H9 (cell line): ENCODE measurements at regions not wholly inside any gene's neighbourhood (a gene's known extent, or its start where the extent isn't known, plus 50 kb on each side); places are given as distances from the start of the nearest gene placed in this dataset.

Experiments used
- DNase-seq: peaks from one replicate; pipeline ENCODE4 v3.0.0-alpha.2; 2017
- H2AFZ ChIP-seq: one replicate; pipeline ENCODE4 v1.6.1; 2013; ENCODE audit warnings: mild to moderate bottlenecking, low read length, control low read depth, moderate library complexity
- H2AK5ac ChIP-seq: 2 replicates; pipeline ENCODE4 v1.6.1; 2013; ENCODE audit warnings: low read length, control low read depth, mixed read lengths; ENCODE audit not compliant: insufficient read length
- H2BK120ac ChIP-seq: one replicate; pipeline ENCODE4 v1.6.1; 2013; ENCODE audit warnings: low read depth, mild to moderate bottlenecking, low read length, control low read depth, inconsistent platforms; ENCODE audit not compliant: poor library complexity, severe bottlenecking
- H2BK12ac ChIP-seq: 2 replicates; pipeline ENCODE4 v1.6.1; 2013; ENCODE audit warnings: low read length, control low read depth, mixed read lengths, low read depth; ENCODE audit not compliant: insufficient read length
- H2BK15ac ChIP-seq: 2 replicates; pipeline ENCODE4 v1.6.1; 2013; ENCODE audit warnings: low read depth, low read length, control low read depth
- H2BK20ac ChIP-seq: one replicate; pipeline ENCODE4 v1.6.1; 2013; ENCODE audit warnings: low read depth, mild to moderate bottlenecking, low read length, control low read depth, inconsistent platforms; ENCODE audit not compliant: poor library complexity, severe bottlenecking
- H2BK5ac ChIP-seq: 2 replicates; pipeline ENCODE4 v1.6.1; 2013; ENCODE audit warnings: low read length, control low read depth, mixed read lengths; ENCODE audit not compliant: insufficient read length
- H3K14ac ChIP-seq: 2 replicates; pipeline ENCODE4 v1.6.1; 2013; ENCODE audit warnings: low read length, control low read depth; ENCODE audit not compliant: insufficient read depth
- H3K18ac ChIP-seq: 2 replicates; pipeline ENCODE4 v1.6.1; 2013; ENCODE audit warnings: low read depth, mild to moderate bottlenecking, mixed read lengths, low read length, control low read depth; ENCODE audit not compliant: insufficient read length
- H3K23ac ChIP-seq: 2 replicates; pipeline ENCODE4 v1.6.1; 2013; ENCODE audit warnings: low read length, control low read depth, mixed read lengths, low read depth; ENCODE audit not compliant: insufficient read length
- H3K23me2 ChIP-seq: 2 replicates; pipeline ENCODE4 v1.6.1; 2013; ENCODE audit warnings: low read depth, mild to moderate bottlenecking, mixed read lengths, low read length, control low read depth; ENCODE audit not compliant: insufficient read length, poor library complexity, severe bottlenecking
- H3K27ac ChIP-seq: 2 replicates; pipeline ENCODE4 v1.5.1; 2013; ENCODE audit warnings: low read length, control low read depth, mixed read lengths, low read depth; ENCODE audit not compliant: insufficient read length
- H3K27me3 ChIP-seq: 2 replicates; pipeline ENCODE4 v1.6.1; 2013; ENCODE audit warnings: low read length, control low read depth, inconsistent platforms; ENCODE audit not compliant: insufficient read depth
- H3K4ac ChIP-seq: 2 replicates; pipeline ENCODE4 v1.6.1; 2013; ENCODE audit warnings: low read depth, mild to moderate bottlenecking, control low read depth, inconsistent platforms, low read length, moderate library complexity
- H3K4me1 ChIP-seq: 2 replicates; pipeline ENCODE4 v1.6.1; 2013; ENCODE audit warnings: low read length, control low read depth, inconsistent platforms; ENCODE audit not compliant: insufficient read depth
- H3K4me2 ChIP-seq: 2 replicates; pipeline ENCODE4 v1.6.1; 2013; ENCODE audit warnings: low read length, control low read depth, mixed read lengths; ENCODE audit not compliant: insufficient read length, insufficient read depth
- H3K56ac ChIP-seq: 2 replicates; pipeline ENCODE4 v1.6.1; 2013; ENCODE audit warnings: low read depth, mild to moderate bottlenecking, mixed read lengths, low read length, control low read depth; ENCODE audit not compliant: insufficient read length
- H3K79me1 ChIP-seq: 2 replicates; pipeline ENCODE4 v1.6.1; 2013; ENCODE audit warnings: low read depth, mild to moderate bottlenecking, moderate library complexity, low read length, control low read depth, inconsistent platforms; ENCODE audit not compliant: insufficient read depth, poor library complexity, severe bottlenecking
- H3K79me2 ChIP-seq: 2 replicates; pipeline ENCODE4 v1.6.1; 2013; ENCODE audit warnings: low read length, control low read depth, inconsistent platforms; ENCODE audit not compliant: insufficient read depth
- H3K9ac ChIP-seq: 2 replicates; pipeline ENCODE4 v1.6.1; 2013; ENCODE audit warnings: low read length, control low read depth, mixed read lengths; ENCODE audit not compliant: insufficient read length; ENCODE audit errors: extremely low read depth
- H3K9me3 ChIP-seq: one replicate; pipeline ENCODE4 v1.6.1; 2013; ENCODE audit warnings: low read depth, low read length, inconsistent platforms; ENCODE audit not compliant: control insufficient read depth
- H3T11ph ChIP-seq: one replicate; pipeline ENCODE4 v1.6.1; 2013; ENCODE audit warnings: mild to moderate bottlenecking, low read length, control low read depth, inconsistent platforms
- H4K20me1 ChIP-seq: one replicate; pipeline ENCODE4 v1.6.1; 2013; ENCODE audit not compliant: control insufficient read depth, insufficient read length, insufficient read depth
- H4K5ac ChIP-seq: 2 replicates; pipeline ENCODE4 v1.6.1; 2013; ENCODE audit warnings: low read depth, mild to moderate bottlenecking, mixed read lengths, low read length, control low read depth; ENCODE audit not compliant: insufficient read length
- H4K8ac ChIP-seq: replicated peaks from 2 replicates; pipeline ENCODE4 v1.6.1; 2013; ENCODE audit warnings: low read length, control low read depth, mixed read lengths, low read depth; ENCODE audit not compliant: insufficient read length
- H4K91ac ChIP-seq: 2 replicates; pipeline ENCODE4 v1.6.1; 2013; ENCODE audit warnings: low read depth, mild to moderate bottlenecking, moderate library complexity, mixed read lengths, low read length, control low read depth; ENCODE audit not compliant: insufficient read length
- H3K27ac Mint-ChIP-seq, 3 experiments: 2 replicates in 2 of 3; 3 replicates in 1 of 3; pipeline ENCODE4 v1.8.0; 2020 to 2021; ENCODE audit warnings: mixed read lengths in 3 of 3, mild to moderate bottlenecking in 1 of 3, moderate library complexity in 1 of 3
- H3K27me3 Mint-ChIP-seq: 2 replicates; pipeline ENCODE4 v1.8.0; 2021; ENCODE audit warnings: low read depth, mild to moderate bottlenecking, moderate library complexity, mixed read lengths
- H3K36me3 Mint-ChIP-seq, 3 experiments: 2 replicates in 2 of 3; 3 replicates in 1 of 3; pipeline ENCODE4 v1.8.0; 2020 to 2021; ENCODE audit warnings: low read depth in 3 of 3, mixed read lengths in 3 of 3; ENCODE audit not compliant: insufficient read depth in 1 of 3
- H3K4me1 Mint-ChIP-seq, 2 experiments: 2 replicates each; pipeline ENCODE4 v1.8.0; 2020; ENCODE audit warnings: mixed read lengths in 2 of 2
- H3K4me3 Mint-ChIP-seq, 2 experiments: 2 replicates in 1 of 2; 3 replicates in 1 of 2; pipeline ENCODE4 v1.8.0; 2020 to 2021; ENCODE audit warnings: mild to moderate bottlenecking in 2 of 2, mixed read lengths in 2 of 2, moderate library complexity in 1 of 2
- H3K9me3 Mint-ChIP-seq, 2 experiments: 2 replicates in 1 of 2; 3 replicates in 1 of 2; pipeline ENCODE4 v1.8.0; 2020; ENCODE audit warnings: mild to moderate bottlenecking in 2 of 2, mixed read lengths in 2 of 2, moderate library complexity in 1 of 2
- WGBS: extraction: QIAGEN DNeasy Blood & Tissue Kit; methylation state at CpG from one replicate; pipeline ENCODE4 v1.1.7; 2013; ENCODE audit warnings: missing lambda C conversion rate, low lambda C conversion rate, mixed read lengths; ENCODE audit not compliant: insufficient read length; ENCODE audit errors: extremely low coverage; 5-methylcytosine and 5-hydroxymethylcytosine counted together
- TF ChIP-seq, protein P1 (sequence below): fragments of 200-600 bp; sonication (generic); conservative IDR thresholded peaks from 3 replicates; pipeline ENCODE4 v1.8.0; 2021; ENCODE audit warnings: antibody characterized with exemption, mild to moderate bottlenecking

DNA sequence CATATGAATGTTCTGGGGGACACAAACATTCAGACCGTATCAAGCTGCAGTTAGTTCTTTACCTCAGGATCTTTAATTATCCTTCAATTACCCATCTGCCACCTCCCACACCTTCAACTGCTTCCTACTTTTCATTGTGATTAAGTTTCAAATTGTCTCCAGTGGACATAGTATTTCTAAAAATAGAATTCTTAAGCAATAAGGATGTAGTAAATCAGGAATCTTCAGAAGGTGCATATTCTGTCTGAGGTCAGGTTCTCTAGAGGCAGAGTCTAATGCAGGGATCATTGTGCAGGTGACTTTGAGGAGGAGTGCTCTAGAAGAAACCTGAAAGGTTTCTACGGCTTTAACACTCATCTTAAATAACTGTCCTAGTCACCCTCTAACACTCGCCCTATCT lies 102.6 kb upstream of the PPP2R5A start:
- Mint-ChIP-seq H3K36me3 (no peaks in the 10 kb centered on the region), H3K27ac (no peak overlapping the region), H3K4me3 (no peak overlapping the region), H3K27me3 (peaks cover 1% of the 10 kb centered on the region; the same call in 1 of the 2 replicates), H3K9me3 (no peaks in the 10 kb centered on the region), H3K4me1 (no peaks in the 10 kb centered on the region)
- no peaks in the 10 kb centered on the region for H3K27me3 ChIP-seq
- no peak overlapping the region for H3K4me2 ChIP-seq
- H3K23me2 ChIP-seq = no peaks in the 10 kb centered on the region
- TF ChIP-seq, protein P1, sequence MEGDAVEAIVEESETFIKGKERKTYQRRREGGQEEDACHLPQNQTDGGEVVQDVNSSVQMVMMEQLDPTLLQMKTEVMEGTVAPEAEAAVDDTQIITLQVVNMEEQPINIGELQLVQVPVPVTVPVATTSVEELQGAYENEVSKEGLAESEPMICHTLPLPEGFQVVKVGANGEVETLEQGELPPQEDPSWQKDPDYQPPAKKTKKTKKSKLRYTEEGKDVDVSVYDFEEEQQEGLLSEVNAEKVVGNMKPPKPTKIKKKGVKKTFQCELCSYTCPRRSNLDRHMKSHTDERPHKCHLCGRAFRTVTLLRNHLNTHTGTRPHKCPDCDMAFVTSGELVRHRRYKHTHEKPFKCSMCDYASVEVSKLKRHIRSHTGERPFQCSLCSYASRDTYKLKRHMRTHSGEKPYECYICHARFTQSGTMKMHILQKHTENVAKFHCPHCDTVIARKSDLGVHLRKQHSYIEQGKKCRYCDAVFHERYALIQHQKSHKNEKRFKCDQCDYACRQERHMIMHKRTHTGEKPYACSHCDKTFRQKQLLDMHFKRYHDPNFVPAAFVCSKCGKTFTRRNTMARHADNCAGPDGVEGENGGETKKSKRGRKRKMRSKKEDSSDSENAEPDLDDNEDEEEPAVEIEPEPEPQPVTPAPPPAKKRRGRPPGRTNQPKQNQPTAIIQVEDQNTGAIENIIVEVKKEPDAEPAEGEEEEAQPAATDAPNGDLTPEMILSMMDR = no peak
- H2BK15ac ChIP-seq = no peak overlapping the region
- H3K14ac ChIP-seq = no peak overlapping the region
- H3K9me3 ChIP-seq = no peaks in the 10 kb centered on the region
- H3K18ac ChIP-seq = no peak overlapping the region
- no peak overlapping the region for H2BK120ac ChIP-seq
- H3K79me1 ChIP-seq = no peaks in the 10 kb centered on the region
- no peak overlapping the region for H3K27ac ChIP-seq
- H3K23ac ChIP-seq = no peak overlapping the region
- H4K20me1 ChIP-seq = no peaks in the 10 kb centered on the region
- H3K4me1 ChIP-seq = no peaks in the 10 kb centered on the region
- no peak overlapping the region for H2AFZ ChIP-seq
- H4K91ac ChIP-seq = no peak overlapping the region
- H3T11ph ChIP-seq = no peak overlapping the region
- H4K5ac ChIP-seq = no peak overlapping the region
- DNase-seq = no peak
- no peak overlapping the region for H3K9ac ChIP-seq
- H2AK5ac ChIP-seq = no peak overlapping the region
- H3K4ac ChIP-seq = no peak overlapping the region
- WGBS = no CpG with 5 or more reads among the region's 3 CpGs
- no peak overlapping the region for H3K56ac ChIP-seq
- no peaks in the 10 kb centered on the region for H3K79me2 ChIP-seq
- H4K8ac ChIP-seq = no peak overlapping the region
- no peak overlapping the region for H2BK5ac ChIP-seq
- H2BK12ac ChIP-seq = no peak overlapping the region
- no peak overlapping the region for H2BK20ac ChIP-seq
